OCI-LY1 (cell line): ENCODE measurements at regions not wholly inside any gene's neighbourhood (a gene's known extent, or its start where the extent isn't known, plus 50 kb on each side); places are given as distances from the start of the nearest gene placed in this dataset.

Experiments used
- H2AFZ ChIP-seq: fragments of 200-600 bp; sonication (generic), shearing (Covaris generic); 2 replicates; pipeline ENCODE4 v1.6.0; 2014; ENCODE audit warnings: antibody characterized with exemption, mild to moderate bottlenecking, low read length
- H3F3A ChIP-seq: fragments of 200-600 bp; sonication (generic), shearing (Covaris generic); 2 replicates; pipeline ENCODE4 v1.6.0; 2014; ENCODE audit warnings: mild to moderate bottlenecking, antibody characterized with exemption, low read length, moderate library complexity; ENCODE audit not compliant: insufficient read depth
- H3K27ac ChIP-seq: fragments of 200-600 bp; sonication (generic); 2 replicates; pipeline ENCODE4 v1.5.1; 2014; ENCODE audit warnings: low read length, mixed run types, mild to moderate bottlenecking, low read depth; ENCODE audit not compliant: poor library complexity, severe bottlenecking
- H3K27me3 ChIP-seq: fragments of 200-600 bp; sonication (generic); 2 replicates; pipeline ENCODE4 v1.6.0; 2014; ENCODE audit warnings: antibody characterized with exemption, mild to moderate bottlenecking, low read length, moderate library complexity; ENCODE audit not compliant: insufficient read depth
- H3K36me3 ChIP-seq: fragments of 200-600 bp; sonication (generic); 2 replicates; pipeline ENCODE4 v1.6.1; 2014; ENCODE audit warnings: mild to moderate bottlenecking, antibody characterized with exemption, low read length, moderate library complexity, mixed read lengths; ENCODE audit not compliant: insufficient read depth
- H3K4me1 ChIP-seq: fragments of 200-600 bp; sonication (generic); 2 replicates; pipeline ENCODE4 v1.5.1; 2014; ENCODE audit warnings: mild to moderate bottlenecking, low read length, moderate library complexity; ENCODE audit not compliant: insufficient read depth, severe bottlenecking
- H3K4me2 ChIP-seq: fragments of 200-600 bp; sonication (generic), shearing (Covaris generic); 2 replicates; pipeline ENCODE4 v1.6.1; 2014; ENCODE audit warnings: low read length
- H3K4me3 ChIP-seq: fragments of 200-600 bp; sonication (generic); 2 replicates; pipeline ENCODE4 v1.5.1; 2014; ENCODE audit warnings: low read length, low read depth, mild to moderate bottlenecking, mixed read lengths; ENCODE audit not compliant: poor library complexity, severe bottlenecking
- H3K79me2 ChIP-seq: fragments of 200-600 bp; shearing (Covaris generic); 2 replicates; pipeline ENCODE4 v1.6.1; 2016; ENCODE audit warnings: mixed run types, low read length, mixed read lengths; ENCODE audit not compliant: insufficient read depth
- H3K9ac ChIP-seq: fragments of 200-600 bp; sonication (generic), shearing (Covaris generic); 2 replicates; pipeline ENCODE4 v1.6.1; 2014; ENCODE audit warnings: mild to moderate bottlenecking, low read length, mixed read lengths
- H3K9me2 ChIP-seq: fragments of 200-600 bp; sonication (generic), shearing (Covaris generic); 2 replicates; pipeline ENCODE4 v1.6.1; 2014; ENCODE audit warnings: low read depth, mild to moderate bottlenecking, low read length, mixed read lengths
- H3K9me3 ChIP-seq: fragments of 200-600 bp; shearing (Covaris generic); 2 replicates; pipeline ENCODE4 v1.6.1; 2014; ENCODE audit warnings: low read length, mixed read lengths
- H4K20me1 ChIP-seq: fragments of 200-600 bp; sonication (generic), shearing (Covaris generic); 2 replicates; pipeline ENCODE4 v1.6.0; 2016; ENCODE audit warnings: mild to moderate bottlenecking, low read length; ENCODE audit not compliant: insufficient read depth
- EZH2 ChIP-seq: fragments of 200-600 bp; sonication (generic), shearing (Covaris generic); IDR thresholded peaks from 2 replicates; pipeline ENCODE4 v1.8.0; 2017; ENCODE audit warnings: borderline replicate concordance, mixed run types, mild to moderate bottlenecking, antibody characterized with exemption, low read length, moderate library complexity, mixed read lengths
- TF ChIP-seq, protein P1 (sequence below): fragments of 200-600 bp; sonication (generic), shearing (Covaris generic); IDR thresholded peaks from 2 replicates; pipeline ENCODE4 v1.5.1; 2017; ENCODE audit warnings: mild to moderate bottlenecking, antibody characterized with exemption, low read length, moderate library complexity, mixed read lengths

DNA sequence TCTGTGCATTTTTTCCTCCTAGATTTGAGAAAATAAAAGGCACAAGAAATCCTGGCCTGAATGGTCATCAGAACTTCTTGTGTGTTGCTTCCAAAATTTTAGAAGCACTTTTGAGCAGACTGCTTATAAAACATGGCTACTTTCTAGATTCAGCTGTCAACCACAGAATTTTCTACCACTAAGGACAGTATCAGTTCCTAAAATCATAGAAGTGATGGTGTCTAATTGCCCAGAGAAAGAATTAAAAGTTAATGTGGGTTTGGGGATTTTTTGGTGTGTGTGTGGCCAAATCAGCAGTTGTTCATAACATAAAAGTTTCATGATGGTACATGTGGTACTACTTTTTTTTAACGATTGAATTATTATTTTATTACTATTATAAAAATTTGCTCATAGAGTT lies 171.4 kb upstream of the SNX7 start:
- Histone ChIP-seq H2AFZ (no peak overlapping the region), H3K27me3 (no peaks in the 10 kb centered on the region), H3K27ac (no peak overlapping the region), H3K9me3 (no peaks in the 10 kb centered on the region), H3K36me3 (no peaks in the 10 kb centered on the region), H4K20me1 (no peaks in the 10 kb centered on the region), H3K4me1 (no peaks in the 10 kb centered on the region), H3K9ac (no peak overlapping the region), H3F3A (no peaks in the 10 kb centered on the region), H3K9me2 (no peaks in the 10 kb centered on the region), H3K4me2 (no peak overlapping the region), H3K79me2 (no peaks in the 10 kb centered on the region), H3K4me3 (no peak overlapping the region)
- TF ChIP-seq, protein P1, sequence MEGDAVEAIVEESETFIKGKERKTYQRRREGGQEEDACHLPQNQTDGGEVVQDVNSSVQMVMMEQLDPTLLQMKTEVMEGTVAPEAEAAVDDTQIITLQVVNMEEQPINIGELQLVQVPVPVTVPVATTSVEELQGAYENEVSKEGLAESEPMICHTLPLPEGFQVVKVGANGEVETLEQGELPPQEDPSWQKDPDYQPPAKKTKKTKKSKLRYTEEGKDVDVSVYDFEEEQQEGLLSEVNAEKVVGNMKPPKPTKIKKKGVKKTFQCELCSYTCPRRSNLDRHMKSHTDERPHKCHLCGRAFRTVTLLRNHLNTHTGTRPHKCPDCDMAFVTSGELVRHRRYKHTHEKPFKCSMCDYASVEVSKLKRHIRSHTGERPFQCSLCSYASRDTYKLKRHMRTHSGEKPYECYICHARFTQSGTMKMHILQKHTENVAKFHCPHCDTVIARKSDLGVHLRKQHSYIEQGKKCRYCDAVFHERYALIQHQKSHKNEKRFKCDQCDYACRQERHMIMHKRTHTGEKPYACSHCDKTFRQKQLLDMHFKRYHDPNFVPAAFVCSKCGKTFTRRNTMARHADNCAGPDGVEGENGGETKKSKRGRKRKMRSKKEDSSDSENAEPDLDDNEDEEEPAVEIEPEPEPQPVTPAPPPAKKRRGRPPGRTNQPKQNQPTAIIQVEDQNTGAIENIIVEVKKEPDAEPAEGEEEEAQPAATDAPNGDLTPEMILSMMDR = no peak
- no peak for TF ChIP-seq EZH2

DNA sequence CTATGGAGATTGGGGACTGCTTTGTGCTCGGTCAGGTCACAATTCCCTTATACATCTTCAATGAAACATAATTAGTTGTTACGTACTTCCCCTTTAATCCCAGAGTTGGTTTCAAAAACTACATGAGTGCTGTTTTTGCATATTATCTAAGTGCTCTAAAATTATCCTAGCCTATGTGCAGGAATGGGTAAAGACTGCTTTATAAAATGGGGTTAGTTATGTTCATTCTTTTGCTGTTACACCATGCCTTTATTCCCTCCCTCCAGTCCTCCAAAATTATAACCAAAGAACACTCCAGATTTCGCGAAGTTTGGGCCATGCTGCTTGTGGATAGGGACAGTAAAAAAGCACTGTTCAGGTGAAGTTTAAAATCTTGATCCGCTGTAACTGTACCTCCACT lies 173.9 kb upstream of the SNX7 start:
- Histone ChIP-seq H3K9me2 (no peaks in the 10 kb centered on the region), H3K4me1 (no peaks in the 10 kb centered on the region), H3K27ac (no peak overlapping the region), H3K36me3 (no peaks in the 10 kb centered on the region), H3K27me3 (no peaks in the 10 kb centered on the region), H3F3A (no peaks in the 10 kb centered on the region), H2AFZ (no peak overlapping the region), H3K4me2 (no peak overlapping the region), H4K20me1 (no peaks in the 10 kb centered on the region), H3K9ac (no peak overlapping the region), H3K9me3 (no peaks in the 10 kb centered on the region), H3K79me2 (no peaks in the 10 kb centered on the region), H3K4me3 (no peak overlapping the region)
- no peak for TF ChIP-seq EZH2
- TF ChIP-seq, protein P1 = no peak

- H3K4me1 ChIP-seq = no peaks in the 10 kb centered on the region
- H3K36me3 ChIP-seq = no peaks in the 10 kb centered on the region
- H3K79me2 ChIP-seq = no peaks in the 10 kb centered on the region
- H3K9me3 ChIP-seq = no peaks in the 10 kb centered on the region
- H4K20me1 ChIP-seq = no peaks in the 10 kb centered on the region
- no peak overlapping the region for H3K27ac ChIP-seq
- H3K4me3 ChIP-seq = no peak overlapping the region
- H3K9ac ChIP-seq = no peak overlapping the region
- H3F3A ChIP-seq = no peaks in the 10 kb centered on the region
- no peak for TF ChIP-seq EZH2
- TF ChIP-seq, protein P1 = no peak
- H3K9me2 ChIP-seq = no peaks in the 10 kb centered on the region
- no peaks in the 10 kb centered on the region for H3K27me3 ChIP-seq
- H2AFZ ChIP-seq = no peak overlapping the region
- no peak overlapping the region for H3K4me2 ChIP-seq
Observed at GRCh38 chr1:98482611-98483010, 178.9 kb upstream of the SNX7 start.
